ENCODE measurements at regions not wholly inside any gene's neighbourhood (a gene's known extent, or its start where the extent isn't known, plus 50 kb on each side); places are given as distances from the start of the nearest gene placed in this dataset.
"Not testable (repeated sequence)": the region's sequence is repeated elsewhere in the genome, so short reads cannot be mapped to it uniquely, and the experiment has no call there.

- not testable (repeated sequence) for DNase-seq (ENCODE audit: low read depth)
These were observed 164.0 kb downstream of the HRH4 start for GRCh38 chr18:24624421-24624820.

GRCh38 chr18:24627644-24628315, 167.3 kb downstream of the HRH4 start:
- no peak for DNase-seq (ENCODE audit: low read depth)

GRCh38 chr18:24628326-24628725, 167.9 kb downstream of the HRH4 start:
- no peak for DNase-seq (ENCODE audit: low read depth)

GRCh38 chr18:24629921-24630320, 169.5 kb downstream of the HRH4 start:
- no peak for DNase-seq (ENCODE audit: low read depth)

- no peak for DNase-seq (ENCODE audit: low read depth)
These were observed 170.0 kb downstream of the HRH4 start for GRCh38 chr18:24630346-24630880.

- no peak for DNase-seq (ENCODE audit: low read depth)
These were observed 171.0 kb downstream of the HRH4 start for GRCh38 chr18:24631243-24632025.

GRCh38 chr18:24632158-24632988, 171.9 kb downstream of the HRH4 start:
- no peak for DNase-seq (ENCODE audit: low read depth)

- DNase-seq (ENCODE audit: low read depth): no peak
These were observed 172.7 kb downstream of the HRH4 start for GRCh38 chr18:24633121-24633520.

GRCh38 chr18:24649571-24649970, 189.1 kb downstream of the HRH4 start:
- no peak for DNase-seq (ENCODE audit: low read depth)

- DNase-seq (ENCODE audit: low read depth): no peak
These were observed 191.0 kb downstream of the HRH4 start for GRCh38 chr18:24651434-24651833.

GRCh38 chr18:24656050-24656449, 195.6 kb downstream of the HRH4 start:
- no peak for DNase-seq (ENCODE audit: low read depth)

- no peak for DNase-seq (ENCODE audit: low read depth)
These were observed 196.4 kb downstream of the HRH4 start for GRCh38 chr18:24656551-24657443.

GRCh38 chr18:24657444-24657842, 197.0 kb downstream of the HRH4 start:
- no peak for DNase-seq (ENCODE audit: low read depth)

- DNase-seq (ENCODE audit: low read depth): no peak
These were observed 197.9 kb downstream of the HRH4 start for GRCh38 chr18:24658302-24658701.

- DNase-seq (ENCODE audit: low read depth): no peak
These were observed 199.6 kb downstream of the HRH4 start for GRCh38 chr18:24659827-24660720.

GRCh38 chr18:24660956-24661355, 200.5 kb downstream of the HRH4 start:
- no peak for DNase-seq (ENCODE audit: low read depth)

- DNase-seq (ENCODE audit: low read depth): no peak
These were observed 202.0 kb downstream of the HRH4 start for GRCh38 chr18:24662412-24662821.

GRCh38 chr18:24663026-24663425, 202.6 kb downstream of the HRH4 start:
- no peak for DNase-seq (ENCODE audit: low read depth)

GRCh38 chr18:24669015-24669414, 208.6 kb downstream of the HRH4 start:
- DNase-seq (ENCODE audit: low read depth): no peak

GRCh38 chr18:24669502-24669901, 209.1 kb downstream of the HRH4 start:
- no peak for DNase-seq (ENCODE audit: low read depth)

Data from fibroblast of the conjunctiva (primary cell).